Ascending aorta (tissue), 2 donors: ENCODE measurements at regions not wholly inside any gene's neighbourhood (a gene's known extent, or its start where the extent isn't known, plus 50 kb on each side); places are given as distances from the start of the nearest gene placed in this dataset.

Experiments
- DNase-seq, 2 donors: peaks; one replicate each; pipeline ENCODE4 v3.0.0-alpha.2; 2019; ENCODE audit warnings: low spot score in 2 of 2
- H3K27ac ChIP-seq, 2 donors: fragments of 200-600 bp; sonication (generic); one replicate each; pipeline ENCODE4 v1.5.1; 2016 to 2017; ENCODE audit warnings: mild to moderate bottlenecking in 1 of 2
- H3K27me3 ChIP-seq: fragments of 200-600 bp; sonication (generic); one replicate; pipeline ENCODE4 v1.5.1; 2017
- H3K36me3 ChIP-seq, 2 donors: fragments of 200-600 bp; sonication (generic); one replicate each; pipeline ENCODE4 v1.5.1; 2016
- H3K4me1 ChIP-seq, 2 donors: fragments of 200-600 bp; sonication (generic); one replicate each; pipeline ENCODE4 v1.5.1; 2016 to 2017; ENCODE audit warnings: mild to moderate bottlenecking in 1 of 2
- H3K4me3 ChIP-seq, 2 donors: fragments of 200-600 bp; sonication (generic); one replicate each; pipeline ENCODE4 v1.5.1; 2016 to 2017; ENCODE audit warnings: mild to moderate bottlenecking in 1 of 2
- H3K9me3 ChIP-seq, 2 donors: fragments of 200-600 bp; sonication (generic); one replicate each; pipeline ENCODE4 v1.5.1; 2016
- CTCF ChIP-seq, 3 experiments: fragments of 200-600 bp in 2 of 3; fragments of 450-650 bp in 1 of 3; sonication (generic) in 2 of 3; IDR thresholded peaks; one replicate each; pipeline ENCODE4 v1.5.1; 2016 to 2019; ENCODE audit warnings: antibody characterized with exemption in 3 of 3, mild to moderate bottlenecking in 1 of 3, moderate library complexity in 1 of 3
- intact Hi-C: fragments of 100-400 bp; cut with DNase I; formaldehyde crosslinking; loops from one replicate; pipeline ENCODE4 v1.15.1; 2023

GRCh38 chr3:113084777-113085176, 94.0 kb downstream of the GTPBP8 start:
- H3K27me3 ChIP-seq: no peaks in the 10 kb centered on the region
- H3K36me3 ChIP-seq: no peaks in the 10 kb centered on the region
- no peaks in the 10 kb centered on the region for H3K9me3 ChIP-seq
- no peak for DNase-seq
- H3K27ac ChIP-seq: no peak overlapping the region
- H3K4me1 ChIP-seq: no peaks in the 10 kb centered on the region
- intact Hi-C loops: no loop called here
- no peak overlapping the region for H3K4me3 ChIP-seq
- TF ChIP-seq CTCF (IDR thresholded peaks at IDR 0.05): no peak

GRCh38 chr3:113086560-113087461, 96.0 kb downstream of the GTPBP8 start:
- intact Hi-C loops: no loop called here

GRCh38 chr3:113088616-113089015, 97.8 kb downstream of the GTPBP8 start:
- Histone ChIP-seq H3K4me3 (no peak overlapping the region), H3K27me3 (no peaks in the 10 kb centered on the region), H3K27ac (no peak overlapping the region), H3K4me1 (no peaks in the 10 kb centered on the region), H3K36me3 (no peaks in the 10 kb centered on the region), H3K9me3 (no peaks in the 10 kb centered on the region)
- no peak for TF ChIP-seq CTCF (IDR thresholded peaks at IDR 0.05)
- DNase-seq: no peak
- intact Hi-C loops: no loop called here

More at GRCh38 chr3:113086560-113087461, 96.0 kb downstream of the GTPBP8 start:
- no peaks in the 10 kb centered on the region for H3K9me3 ChIP-seq
- H3K4me1 ChIP-seq: no peaks in the 10 kb centered on the region
- H3K27ac ChIP-seq: no peak overlapping the region
- H3K4me3 ChIP-seq: no peak overlapping the region
- no peak for DNase-seq
- TF ChIP-seq CTCF (IDR thresholded peaks at IDR 0.05): no peak
- no peaks in the 10 kb centered on the region for H3K36me3 ChIP-seq
- no peaks in the 10 kb centered on the region for H3K27me3 ChIP-seq

- H3K4me3 ChIP-seq: no peak overlapping the region
- no peaks in the 10 kb centered on the region for H3K36me3 ChIP-seq
- no peaks in the 10 kb centered on the region for H3K9me3 ChIP-seq
- no peak overlapping the region for H3K27ac ChIP-seq
- intact Hi-C loops: no loop called here
- no peaks in the 10 kb centered on the region for H3K4me1 ChIP-seq
- H3K27me3 ChIP-seq: no peaks in the 10 kb centered on the region
- TF ChIP-seq CTCF (IDR thresholded peaks at IDR 0.05): no peak
- DNase-seq: no peak
These were observed 100.6 kb downstream of the GTPBP8 start for GRCh38 chr3:113091417-113091816.

GRCh38 chr3:113092746-113093145, 102.0 kb downstream of the GTPBP8 start:
- Histone ChIP-seq H3K27ac (no peak overlapping the region), H3K4me3 (no peak overlapping the region), H3K36me3 (no peaks in the 10 kb centered on the region), H3K27me3 (no peaks in the 10 kb centered on the region), H3K9me3 (no peaks in the 10 kb centered on the region), H3K4me1 (no peaks in the 10 kb centered on the region)
- intact Hi-C loops: no loop called here
- no peak for TF ChIP-seq CTCF (IDR thresholded peaks at IDR 0.05)
- no peak for DNase-seq
